Tibial artery (tissue), 4 donors: ENCODE measurements at regions not wholly inside any gene's neighbourhood (a gene's known extent, or its start where the extent isn't known, plus 50 kb on each side); places are given as distances from the start of the nearest gene placed in this dataset.
A peak's percentile ranks its signal among the peaks of the same experiment; 100 is the strongest.
"Not testable (repeated sequence)": the region's sequence is repeated elsewhere in the genome, so short reads cannot be mapped to it uniquely, and the experiment has no call there.

ENCODE experiments used
- DNase-seq, 2 donors: peaks; one replicate each; pipeline ENCODE4 v3.0.0-alpha.2; 2019
- H3K27ac ChIP-seq, 2 donors: fragments of 200-600 bp; sonication (generic) in 1 of 2; 1 replicate in 1 of 2; 2 replicates in 1 of 2; pipeline ENCODE4 v1.5.1; 2018 to 2019; ENCODE audit warnings: mild to moderate bottlenecking in 1 of 2
- H3K27me3 ChIP-seq, 2 donors: fragments of 200-600 bp; sonication (generic) in 1 of 2; one replicate each; pipeline versions ENCODE4 v1.5.1 to v1.6.0; 2016 to 2019
- H3K36me3 ChIP-seq, 3 donors: fragments of 200-600 bp; sonication (generic) in 2 of 3; one replicate each; pipeline ENCODE4 v1.5.1; 2016 to 2019; ENCODE audit warnings: mild to moderate bottlenecking in 2 of 3
- H3K4me1 ChIP-seq, 4 donors: fragments of 200-600 bp; sonication (generic) in 2 of 4; 1 replicate in 3 of 4; 2 replicates in 1 of 4; pipeline ENCODE4 v1.5.1; 2016 to 2019
- H3K4me3 ChIP-seq, 2 donors: fragments of 200-600 bp; sonication (generic) in 1 of 2; 1 replicate in 1 of 2; 2 replicates in 1 of 2; pipeline ENCODE4 v1.5.1; 2018 to 2019; ENCODE audit warnings: mild to moderate bottlenecking in 2 of 2
- H3K9me3 ChIP-seq, 3 donors: fragments of 200-600 bp; sonication (generic) in 1 of 3; one replicate each; pipeline ENCODE4 v1.5.1; 2016 to 2019
- intact Hi-C: fragments of 100-400 bp; cut with DNase I; formaldehyde crosslinking; loops from one replicate; pipeline ENCODE4 v1.15.0; 2023; ENCODE audit warnings: low total_unique reads
- TF ChIP-seq, protein P1 (sequence below), 2 experiments: fragments of 200-600 bp in 1 of 2; fragments of 450-650 bp in 1 of 2; IDR thresholded peaks; one replicate each; pipeline ENCODE4 v1.5.1; 2017 to 2019; ENCODE audit warnings: antibody characterized with exemption in 2 of 2, mild to moderate bottlenecking in 1 of 2, moderate library complexity in 1 of 2

GRCh38 chr5:120139039-120139438 is 325.1 kb upstream of the PRR16 start:
- intact Hi-C loops, result no loop called here
- peak in 1 of 2 donors; percentile 29 for DNase-seq
- no peak overlapping the region for H3K4me3 ChIP-seq
- H3K36me3 ChIP-seq, result no peaks in the 10 kb centered on the region
- H3K27ac ChIP-seq, result peak overlapping the region; percentile 57 to 66
- H3K27me3 ChIP-seq, result no peaks in the 10 kb centered on the region
- H3K4me1 ChIP-seq, result peaks cover 0 to 19% (median 10%) of the 10 kb centered on the region in 4 donors
- H3K9me3 ChIP-seq, result no peaks in the 10 kb centered on the region
- TF ChIP-seq, protein P1, sequence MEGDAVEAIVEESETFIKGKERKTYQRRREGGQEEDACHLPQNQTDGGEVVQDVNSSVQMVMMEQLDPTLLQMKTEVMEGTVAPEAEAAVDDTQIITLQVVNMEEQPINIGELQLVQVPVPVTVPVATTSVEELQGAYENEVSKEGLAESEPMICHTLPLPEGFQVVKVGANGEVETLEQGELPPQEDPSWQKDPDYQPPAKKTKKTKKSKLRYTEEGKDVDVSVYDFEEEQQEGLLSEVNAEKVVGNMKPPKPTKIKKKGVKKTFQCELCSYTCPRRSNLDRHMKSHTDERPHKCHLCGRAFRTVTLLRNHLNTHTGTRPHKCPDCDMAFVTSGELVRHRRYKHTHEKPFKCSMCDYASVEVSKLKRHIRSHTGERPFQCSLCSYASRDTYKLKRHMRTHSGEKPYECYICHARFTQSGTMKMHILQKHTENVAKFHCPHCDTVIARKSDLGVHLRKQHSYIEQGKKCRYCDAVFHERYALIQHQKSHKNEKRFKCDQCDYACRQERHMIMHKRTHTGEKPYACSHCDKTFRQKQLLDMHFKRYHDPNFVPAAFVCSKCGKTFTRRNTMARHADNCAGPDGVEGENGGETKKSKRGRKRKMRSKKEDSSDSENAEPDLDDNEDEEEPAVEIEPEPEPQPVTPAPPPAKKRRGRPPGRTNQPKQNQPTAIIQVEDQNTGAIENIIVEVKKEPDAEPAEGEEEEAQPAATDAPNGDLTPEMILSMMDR (IDR thresholded peaks at IDR 0.05), result no peak

DNA sequence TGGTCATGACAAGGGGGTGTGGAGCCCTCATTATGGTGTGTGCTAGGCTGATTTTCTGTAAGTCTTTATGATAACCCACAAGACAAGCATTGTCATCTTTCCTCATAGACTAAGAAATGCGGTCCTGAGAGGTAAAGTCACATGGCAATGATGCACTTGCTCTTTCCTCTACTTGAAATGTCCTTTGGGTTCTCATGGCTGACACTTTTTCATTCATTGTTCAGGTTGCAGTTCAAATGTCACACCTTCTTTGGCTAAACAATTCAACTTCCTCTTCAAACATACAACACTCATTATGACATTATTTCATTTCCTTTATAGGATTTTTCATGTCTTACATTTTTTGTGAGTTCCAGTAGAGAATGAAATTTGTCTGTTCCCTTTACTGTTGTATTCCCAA is 323.6 kb upstream of the PRR16 start:
- TF ChIP-seq, protein P1 (IDR thresholded peaks at IDR 0.05), result no peak
- peaks cover 0 to 7% (median 0%) of the 10 kb centered on the region in 3 donors for H3K9me3 ChIP-seq
- H3K4me3 ChIP-seq, result no peak overlapping the region
- no peak for DNase-seq
- H3K27ac ChIP-seq, result peak overlapping the region; percentile 57 to 66
- no peaks in the 10 kb centered on the region for H3K36me3 ChIP-seq
- no peaks in the 10 kb centered on the region for H3K27me3 ChIP-seq
- intact Hi-C loops, result loop anchor here (5.0 kb wide), 1 partner anchor 88 kb away; no protein-coding TSS in a partner anchor
- H3K4me1 ChIP-seq, result peaks cover 0 to 19% (median 10%) of the 10 kb centered on the region in 4 donors

DNA sequence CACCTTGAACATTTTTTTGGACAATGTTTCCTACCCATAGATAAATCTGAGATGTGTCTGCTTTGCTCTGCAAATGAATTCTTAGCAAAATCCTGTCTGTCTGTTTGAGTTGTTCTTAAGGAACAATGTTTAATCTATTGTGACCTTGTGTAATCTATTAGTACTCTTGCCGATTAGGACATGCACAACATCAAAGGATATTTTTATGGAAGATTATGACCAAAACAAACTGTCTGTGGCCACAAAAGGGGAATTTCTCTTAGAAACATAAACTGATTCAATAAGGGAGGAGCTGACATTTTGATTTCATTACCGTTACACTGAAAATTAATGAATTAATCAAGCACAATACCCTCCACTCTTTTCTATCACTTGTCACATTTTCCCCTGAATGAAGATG is 323.0 kb upstream of the PRR16 start:
- Histone ChIP-seq H3K9me3 (peaks cover 0 to 9% (median 0%) of the 10 kb centered on the region in 3 donors), H3K27ac (no peak overlapping the region), H3K36me3 (no peaks in the 10 kb centered on the region), H3K27me3 (no peaks in the 10 kb centered on the region), H3K4me1 (peaks cover 0 to 19% (median 10%) of the 10 kb centered on the region in 4 donors), H3K4me3 (no peak overlapping the region)
- intact Hi-C loops, result loop anchor here (5.0 kb wide), 1 partner anchor 89 kb away; no protein-coding TSS in a partner anchor
- TF ChIP-seq, protein P1 (IDR thresholded peaks at IDR 0.05), result no peak
- DNase-seq, result no peak

- intact Hi-C loops, result no loop called here
- DNase-seq, result no peak
- H3K36me3 ChIP-seq, result no peaks in the 10 kb centered on the region
- H3K4me1 ChIP-seq, result peaks cover 0 to under 1% (median 0%) of the 10 kb centered on the region in 4 donors
- H3K4me3 ChIP-seq, result no peak overlapping the region
- no peaks in the 10 kb centered on the region for H3K27me3 ChIP-seq
- TF ChIP-seq, protein P1 (IDR thresholded peaks at IDR 0.05), result no peak
- H3K27ac ChIP-seq, result no peak overlapping the region
- H3K9me3 ChIP-seq, result peaks cover 0 to 9% (median 0%) of the 10 kb centered on the region in 3 donors
Measured at GRCh38 chr5:120146787-120147186, 317.3 kb upstream of the PRR16 start.

- H3K4me3 ChIP-seq, H3K9me3 ChIP-seq, H3K27ac ChIP-seq, intact Hi-C loops, H3K4me1 ChIP-seq, H3K36me3 ChIP-seq, H3K27me3 ChIP-seq, DNase-seq: not testable (repeated sequence)
Measured at GRCh38 chr5:120147911-120148310, 316.2 kb upstream of the PRR16 start.

DNA sequence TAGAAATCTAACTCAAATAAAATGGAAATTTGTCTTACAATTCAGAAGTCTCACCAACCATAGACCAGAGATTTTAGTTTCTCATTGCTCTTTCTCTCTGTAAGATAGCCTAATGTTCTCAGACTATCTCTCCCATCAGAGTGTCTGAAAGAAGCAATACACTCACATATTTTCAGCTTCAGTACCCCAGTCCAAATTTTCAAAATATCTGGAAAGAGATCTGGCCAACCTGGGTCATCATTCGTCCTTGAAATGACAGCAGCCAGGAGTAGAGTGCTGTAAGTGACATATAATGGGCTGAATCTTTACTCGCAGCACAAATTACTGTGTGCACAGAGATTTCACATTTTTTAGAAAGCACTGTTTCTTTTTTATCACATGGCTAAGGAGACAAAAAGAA is 313.3 kb upstream of the PRR16 start:
- Histone ChIP-seq H3K4me1 (peaks cover 0 to 5% (median 0%) of the 10 kb centered on the region in 4 donors), H3K27ac (no peak overlapping the region), H3K9me3 (no peaks in the 10 kb centered on the region), H3K4me3 (no peak overlapping the region), H3K36me3 (no peaks in the 10 kb centered on the region), H3K27me3 (no peaks in the 10 kb centered on the region)
- intact Hi-C loops, result no loop called here
- DNase-seq, result no peak
- TF ChIP-seq, protein P1 (IDR thresholded peaks at IDR 0.05), result no peak
